WTC11 (cell line): ENCODE measurements at regions not wholly inside any gene's neighbourhood (a gene's known extent, or its start where the extent isn't known, plus 50 kb on each side); places are given as distances from the start of the nearest gene placed in this dataset.
A peak's percentile ranks its signal among the peaks of the same experiment; 100 is the strongest.

ENCODE experiments used
- ATAC-seq: fragments of 200-7000 bp; cut with Tn5 transposase; 2 replicates; pipeline ENCODE4 v1.10.0; 2021; ENCODE audit warnings: mild to moderate bottlenecking, moderate library complexity
- CTCF ChIA-PET: fragments of 300-600 bp; sonication (Branson Sonifier 250); formaldehyde crosslinking; loops from one replicate; lab custom pipeline; 2021; ENCODE audit warnings: antibody characterized with exemption; lab: Charles Lee
- POLR2A ChIA-PET: fragments of 350-600 bp; sonication (Branson Sonifier 250); formaldehyde crosslinking; loops from one replicate; lab custom pipeline; 2021; ENCODE audit warnings: antibody characterized with exemption; lab: Charles Lee
- DNase-seq: peaks from one replicate; pipeline ENCODE4 v3.0.0; 2021; ENCODE audit warnings: low spot score
- H3K27ac Mint-ChIP-seq: 2 replicates; pipeline ENCODE4 v1.8.0; 2021; ENCODE audit warnings: mixed read lengths
- H3K27me3 Mint-ChIP-seq: 2 replicates; pipeline ENCODE4 v1.8.0; 2021; ENCODE audit warnings: low read depth, mild to moderate bottlenecking, moderate library complexity, mixed read lengths
- H3K36me3 Mint-ChIP-seq: 2 replicates; pipeline ENCODE4 v1.8.0; 2021; ENCODE audit warnings: mixed read lengths
- H3K4me1 Mint-ChIP-seq: 2 replicates; pipeline ENCODE4 v1.8.0; 2022; ENCODE audit warnings: mixed read lengths
- H3K4me3 Mint-ChIP-seq: 2 replicates; pipeline ENCODE4 v1.8.0; 2021; ENCODE audit warnings: mild to moderate bottlenecking, moderate library complexity, mixed read lengths
- H3K9me3 Mint-ChIP-seq: 2 replicates; pipeline ENCODE4 v1.8.0; 2021; ENCODE audit warnings: mixed read lengths
- ATF1 ChIP-seq: sonication (generic); formaldehyde crosslinking; IDR thresholded peaks from 2 replicates; pipeline ENCODE4 v1.8.1; 2023; ENCODE audit warnings: mild to moderate bottlenecking, moderate library complexity, missing genetic modification reagents
- CREB1 ChIP-seq: sonication (generic); formaldehyde crosslinking; IDR thresholded peaks from 2 replicates; pipeline ENCODE4 v1.8.0; 2023; ENCODE audit warnings: mild to moderate bottlenecking, missing genetic modification reagents
- EMX1 ChIP-seq: fragments of 250-450 bp; sonication (Bioruptor Pico); IDR thresholded peaks from 2 replicates; pipeline ENCODE4 v1.8.0; 2021; ENCODE audit warnings: mild to moderate bottlenecking
- MXD4 ChIP-seq: fragments of 250-450 bp; sonication (Bioruptor Pico); IDR thresholded peaks from 2 replicates; pipeline ENCODE4 v1.8.0; 2021; ENCODE audit warnings: mild to moderate bottlenecking, moderate library complexity, borderline replicate concordance
- NFATC4 ChIP-seq: fragments of 250-450 bp; sonication (Bioruptor Pico); IDR thresholded peaks from 2 replicates; pipeline ENCODE4 v1.9.0; 2021; ENCODE audit warnings: mild to moderate bottlenecking
- NFE2L1 ChIP-seq: sonication (generic); formaldehyde crosslinking; IDR thresholded peaks from 2 replicates; pipeline ENCODE4 v1.8.1; 2023; ENCODE audit warnings: missing genetic modification reagents
- NR3C1 ChIP-seq: sonication (generic); formaldehyde crosslinking; conservative IDR thresholded peaks from 2 replicates; pipeline ENCODE4 v1.8.1; 2023; ENCODE audit warnings: low read depth, mild to moderate bottlenecking, missing genetic modification reagents
- TCF7 ChIP-seq: sonication (generic); formaldehyde crosslinking; IDR thresholded peaks from 2 replicates; pipeline ENCODE4 v1.8.0; 2022; ENCODE audit warnings: mild to moderate bottlenecking, low read depth, missing genetic modification reagents, moderate library complexity
- ZBTB21 ChIP-seq: sonication (generic); formaldehyde crosslinking; IDR thresholded peaks from 2 replicates; pipeline ENCODE4 v1.8.1; 2023; ENCODE audit warnings: mild to moderate bottlenecking, missing genetic modification reagents, borderline replicate concordance
- ZNF232 ChIP-seq: sonication (generic); formaldehyde crosslinking; IDR thresholded peaks from 2 replicates; pipeline ENCODE4 v1.8.0; 2022; ENCODE audit warnings: mild to moderate bottlenecking, missing genetic modification reagents
- TF ChIP-seq, protein P1 (sequence below): sonication (generic); formaldehyde crosslinking; IDR thresholded peaks from 2 replicates; pipeline ENCODE4 v1.8.1; 2023; ENCODE audit warnings: mild to moderate bottlenecking, moderate library complexity, missing genetic modification reagents
- TF ChIP-seq, protein P2 (sequence below): sonication (generic); formaldehyde crosslinking; IDR thresholded peaks from 2 replicates; pipeline ENCODE4 v1.8.1; 2023; ENCODE audit warnings: mild to moderate bottlenecking, missing genetic modification reagents
- TF ChIP-seq, protein P3 (sequence below): fragments of 250-450 bp; sonication (Bioruptor Pico); conservative IDR thresholded peaks from 2 replicates; pipeline ENCODE4 v1.9.0; 2021; ENCODE audit warnings: mild to moderate bottlenecking
- TF ChIP-seq, protein P4 (sequence below): sonication (generic); formaldehyde crosslinking; IDR thresholded peaks from 2 replicates; pipeline ENCODE4 v1.8.1; 2023; ENCODE audit warnings: mild to moderate bottlenecking, missing genetic modification reagents
- TF ChIP-seq, protein P5 (sequence below): sonication (generic); formaldehyde crosslinking; IDR thresholded peaks from 2 replicates; pipeline ENCODE4 v1.8.0; 2022; ENCODE audit warnings: mild to moderate bottlenecking, missing genetic modification reagents
- TF ChIP-seq, protein P6 (sequence below): fragments of 250-450 bp; sonication (Bioruptor Pico); IDR thresholded peaks from 2 replicates; pipeline ENCODE4 v1.9.0; 2021; ENCODE audit warnings: mild to moderate bottlenecking
- TF ChIP-seq, protein P7 (sequence below): sonication (generic); formaldehyde crosslinking; IDR thresholded peaks from 2 replicates; pipeline ENCODE4 v1.8.0; 2022; ENCODE audit warnings: mild to moderate bottlenecking, missing genetic modification reagents

DNA sequence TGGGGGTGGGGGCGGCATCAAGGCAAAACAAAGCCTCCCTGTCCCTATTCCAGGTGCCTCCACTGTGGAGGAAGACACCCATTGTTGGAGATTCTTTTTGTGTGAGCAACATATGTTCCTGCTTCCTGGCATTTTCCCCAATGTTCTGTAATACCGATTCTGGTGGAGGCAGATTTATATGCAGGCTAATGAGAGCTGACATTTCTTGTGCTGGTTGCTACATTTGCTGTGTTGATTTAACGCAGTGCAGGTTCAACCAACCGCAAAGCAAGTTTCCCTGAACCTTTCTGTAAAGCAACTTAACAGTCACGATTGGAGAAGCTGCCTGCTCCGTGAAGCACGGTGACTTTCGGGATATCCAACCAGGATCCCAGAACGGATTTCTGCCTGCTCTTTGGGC, 260.5 kb downstream of the CBLN1 start (continued):
- TF ChIP-seq, protein P1, sequence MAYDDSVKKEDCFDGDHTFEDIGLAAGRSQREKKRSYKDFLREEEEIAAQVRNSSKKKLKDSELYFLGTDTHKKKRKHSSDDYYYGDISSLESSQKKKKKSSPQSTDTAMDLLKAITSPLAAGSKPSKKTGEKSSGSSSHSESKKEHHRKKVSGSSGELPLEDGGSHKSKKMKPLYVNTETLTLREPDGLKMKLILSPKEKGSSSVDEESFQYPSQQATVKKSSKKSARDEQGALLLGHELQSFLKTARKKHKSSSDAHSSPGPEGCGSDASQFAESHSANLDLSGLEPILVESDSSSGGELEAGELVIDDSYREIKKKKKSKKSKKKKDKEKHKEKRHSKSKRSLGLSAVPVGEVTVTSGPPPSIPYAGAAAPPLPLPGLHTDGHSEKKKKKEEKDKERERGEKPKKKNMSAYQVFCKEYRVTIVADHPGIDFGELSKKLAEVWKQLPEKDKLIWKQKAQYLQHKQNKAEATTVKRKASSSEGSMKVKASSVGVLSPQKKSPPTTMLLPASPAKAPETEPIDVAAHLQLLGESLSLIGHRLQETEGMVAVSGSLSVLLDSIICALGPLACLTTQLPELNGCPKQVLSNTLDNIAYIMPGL (CRISPR knock-in tag), result no peak
- TF ChIP-seq CREB1, result no peak
- no peak for TF ChIP-seq MXD4 (CRISPR knock-in tag)
- TF ChIP-seq ATF1, result no peak
- TF ChIP-seq, protein P2, sequence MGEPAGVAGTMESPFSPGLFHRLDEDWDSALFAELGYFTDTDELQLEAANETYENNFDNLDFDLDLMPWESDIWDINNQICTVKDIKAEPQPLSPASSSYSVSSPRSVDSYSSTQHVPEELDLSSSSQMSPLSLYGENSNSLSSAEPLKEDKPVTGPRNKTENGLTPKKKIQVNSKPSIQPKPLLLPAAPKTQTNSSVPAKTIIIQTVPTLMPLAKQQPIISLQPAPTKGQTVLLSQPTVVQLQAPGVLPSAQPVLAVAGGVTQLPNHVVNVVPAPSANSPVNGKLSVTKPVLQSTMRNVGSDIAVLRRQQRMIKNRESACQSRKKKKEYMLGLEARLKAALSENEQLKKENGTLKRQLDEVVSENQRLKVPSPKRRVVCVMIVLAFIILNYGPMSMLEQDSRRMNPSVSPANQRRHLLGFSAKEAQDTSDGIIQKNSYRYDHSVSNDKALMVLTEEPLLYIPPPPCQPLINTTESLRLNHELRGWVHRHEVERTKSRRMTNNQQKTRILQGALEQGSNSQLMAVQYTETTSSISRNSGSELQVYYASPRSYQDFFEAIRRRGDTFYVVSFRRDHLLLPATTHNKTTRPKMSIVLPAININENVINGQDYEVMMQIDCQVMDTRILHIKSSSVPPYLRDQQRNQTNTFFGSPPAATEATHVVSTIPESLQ (CRISPR knock-in tag), result no peak

DNA sequence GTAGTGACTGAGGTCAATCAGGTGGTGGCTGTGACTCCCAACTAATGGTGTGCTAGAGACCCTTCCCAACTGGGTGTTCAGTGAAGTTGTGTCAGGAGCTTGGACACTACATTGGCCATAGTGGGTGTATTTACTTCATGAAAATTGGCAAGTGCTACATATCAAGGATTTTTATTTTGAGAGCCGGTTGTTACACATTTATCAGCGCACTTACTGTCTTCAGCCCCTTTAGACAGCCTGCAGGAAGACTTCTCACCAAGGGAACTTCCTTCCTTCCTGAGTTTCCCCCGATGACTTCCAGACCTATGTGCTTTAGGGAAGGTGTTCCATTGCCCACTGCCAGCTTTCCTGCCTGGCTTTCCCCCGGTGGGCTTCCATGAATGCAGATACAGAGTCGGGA, 261.2 kb downstream of the CBLN1 start:
- ATAC-seq, result no peak
- Mint-ChIP-seq H3K4me1 (peaks cover 63% of the 10 kb centered on the region), H3K4me3 (no peak overlapping the region), H3K27ac (peak overlapping the region; percentile 64; the same call in 1 of the 2 replicates), H3K27me3 (peaks cover 3% of the 10 kb centered on the region; the same call in 1 of the 2 replicates), H3K9me3 (no peaks in the 10 kb centered on the region), H3K36me3 (no peaks in the 10 kb centered on the region)
- POLR2A ChIA-PET, result no interaction called here
- CTCF ChIA-PET, result interaction anchor here (0.6 to 1.2 kb wide), 4 partner anchors 16 to 572 kb away, joined by 3 to 4 read pairs (median 4); no protein-coding TSS in a partner anchor
- DNase-seq, result no peak
- TF ChIP-seq, protein P3, sequence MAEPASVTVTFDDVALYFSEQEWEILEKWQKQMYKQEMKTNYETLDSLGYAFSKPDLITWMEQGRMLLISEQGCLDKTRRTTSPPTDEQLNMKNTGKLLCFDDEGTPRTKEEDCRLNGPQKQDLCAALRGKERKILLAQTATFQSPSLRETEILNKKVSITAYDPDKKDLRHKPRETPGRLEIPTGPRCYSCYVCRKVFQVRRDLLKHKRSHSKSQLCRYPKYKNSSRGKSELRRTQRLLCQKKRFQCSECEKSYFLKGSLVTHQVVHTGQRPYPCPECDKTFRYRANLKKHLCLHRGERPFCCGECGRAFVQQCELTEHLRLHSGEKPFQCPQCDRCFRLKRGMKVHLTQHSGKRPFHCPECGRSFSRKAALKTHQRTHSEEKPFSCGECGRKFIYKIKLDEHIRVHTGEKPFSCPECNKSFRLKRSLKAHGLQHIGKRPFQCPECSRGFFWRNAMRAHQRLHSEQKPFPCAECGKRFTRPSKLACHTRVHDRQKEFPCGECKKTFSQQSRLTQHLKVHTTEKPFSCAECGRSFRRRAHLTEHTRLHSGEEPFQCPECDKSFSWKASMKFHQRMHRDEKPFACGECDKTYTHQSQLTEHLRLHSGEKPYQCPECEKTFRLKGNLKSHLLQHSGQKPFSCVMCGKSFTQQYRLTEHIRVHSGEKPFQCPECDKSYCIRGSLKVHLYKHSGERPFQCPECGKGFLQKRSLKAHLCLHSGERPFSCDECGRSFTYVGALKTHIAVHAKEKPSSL (CRISPR knock-in tag), result no peak
- TF ChIP-seq, protein P4, sequence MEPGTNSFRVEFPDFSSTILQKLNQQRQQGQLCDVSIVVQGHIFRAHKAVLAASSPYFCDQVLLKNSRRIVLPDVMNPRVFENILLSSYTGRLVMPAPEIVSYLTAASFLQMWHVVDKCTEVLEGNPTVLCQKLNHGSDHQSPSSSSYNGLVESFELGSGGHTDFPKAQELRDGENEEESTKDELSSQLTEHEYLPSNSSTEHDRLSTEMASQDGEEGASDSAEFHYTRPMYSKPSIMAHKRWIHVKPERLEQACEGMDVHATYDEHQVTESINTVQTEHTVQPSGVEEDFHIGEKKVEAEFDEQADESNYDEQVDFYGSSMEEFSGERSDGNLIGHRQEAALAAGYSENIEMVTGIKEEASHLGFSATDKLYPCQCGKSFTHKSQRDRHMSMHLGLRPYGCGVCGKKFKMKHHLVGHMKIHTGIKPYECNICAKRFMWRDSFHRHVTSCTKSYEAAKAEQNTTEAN (CRISPR knock-in tag), result no peak
- TF ChIP-seq NFATC4 (CRISPR knock-in tag) (no peak), EMX1 (CRISPR knock-in tag) (no peak), MXD4 (CRISPR knock-in tag) (no peak), NR3C1 (CRISPR knock-in tag) (no peak), NFE2L1 (CRISPR knock-in tag) (no peak), ZBTB21 (CRISPR knock-in tag) (no peak), ZNF232 (CRISPR knock-in tag) (no peak), TCF7 (CRISPR knock-in tag) (no peak), CREB1 (no peak)
- TF ChIP-seq, protein P5, sequence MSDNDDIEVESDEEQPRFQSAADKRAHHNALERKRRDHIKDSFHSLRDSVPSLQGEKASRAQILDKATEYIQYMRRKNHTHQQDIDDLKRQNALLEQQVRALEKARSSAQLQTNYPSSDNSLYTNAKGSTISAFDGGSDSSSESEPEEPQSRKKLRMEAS, result no peak
- TF ChIP-seq, protein P6, sequence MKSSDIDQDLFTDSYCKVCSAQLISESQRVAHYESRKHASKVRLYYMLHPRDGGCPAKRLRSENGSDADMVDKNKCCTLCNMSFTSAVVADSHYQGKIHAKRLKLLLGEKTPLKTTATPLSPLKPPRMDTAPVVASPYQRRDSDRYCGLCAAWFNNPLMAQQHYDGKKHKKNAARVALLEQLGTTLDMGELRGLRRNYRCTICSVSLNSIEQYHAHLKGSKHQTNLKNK (CRISPR knock-in tag), result no peak
- TF ChIP-seq, protein P7, sequence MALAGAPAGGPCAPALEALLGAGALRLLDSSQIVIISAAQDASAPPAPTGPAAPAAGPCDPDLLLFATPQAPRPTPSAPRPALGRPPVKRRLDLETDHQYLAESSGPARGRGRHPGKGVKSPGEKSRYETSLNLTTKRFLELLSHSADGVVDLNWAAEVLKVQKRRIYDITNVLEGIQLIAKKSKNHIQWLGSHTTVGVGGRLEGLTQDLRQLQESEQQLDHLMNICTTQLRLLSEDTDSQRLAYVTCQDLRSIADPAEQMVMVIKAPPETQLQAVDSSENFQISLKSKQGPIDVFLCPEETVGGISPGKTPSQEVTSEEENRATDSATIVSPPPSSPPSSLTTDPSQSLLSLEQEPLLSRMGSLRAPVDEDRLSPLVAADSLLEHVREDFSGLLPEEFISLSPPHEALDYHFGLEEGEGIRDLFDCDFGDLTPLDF, result no peak
